Effector memory CD4-positive, alpha-beta T cell (primary cell): ENCODE measurements at regions not wholly inside any gene's neighbourhood (a gene's known extent, or its start where the extent isn't known, plus 50 kb on each side); places are given as distances from the start of the nearest gene placed in this dataset.

Source experiments
- DNase-seq, 3 donors: peaks; one replicate each; pipeline ENCODE4 v3.0.0-alpha.2; 2020
- H3K27ac ChIP-seq: 2 replicates; pipeline ENCODE4 v1.7.0; 2013; ENCODE audit warnings: mild to moderate bottlenecking, low read length, moderate library complexity; ENCODE audit not compliant: insufficient read depth, poor library complexity, severe bottlenecking
- H3K27me3 ChIP-seq: replicated peaks from 2 replicates; pipeline ENCODE4 v1.7.0; 2013; ENCODE audit warnings: mild to moderate bottlenecking, low read length; ENCODE audit not compliant: insufficient read depth, control insufficient read depth, poor library complexity, severe bottlenecking
- H3K36me3 ChIP-seq: 2 replicates; pipeline ENCODE4 v1.7.0; 2013; ENCODE audit warnings: mild to moderate bottlenecking, low read length, moderate library complexity; ENCODE audit not compliant: control insufficient read depth, insufficient read depth
- H3K4me1 ChIP-seq: 2 replicates; pipeline ENCODE4 v1.7.0; 2013; ENCODE audit warnings: low read length, mild to moderate bottlenecking; ENCODE audit not compliant: control insufficient read depth, insufficient read depth, poor library complexity, severe bottlenecking
- H3K4me3 ChIP-seq: 2 replicates; pipeline ENCODE4 v1.7.0; 2013; ENCODE audit warnings: low read length, low read depth, mild to moderate bottlenecking; ENCODE audit not compliant: insufficient read depth, poor library complexity, severe bottlenecking
- H3K9me3 ChIP-seq: 2 replicates; pipeline ENCODE4 v1.7.0; 2013; ENCODE audit warnings: mild to moderate bottlenecking, low read length, moderate library complexity; ENCODE audit not compliant: control insufficient read depth

GRCh38 chr13:22120646-22121045 is 449.8 kb downstream of the FGF9 start:
- Histone ChIP-seq H3K36me3 (no peaks in the 10 kb centered on the region), H3K27me3 (no peaks in the 10 kb centered on the region)

GRCh38 chr13:22121146-22121739 is 450.4 kb downstream of the FGF9 start:
- no peaks in the 10 kb centered on the region for H3K9me3 ChIP-seq
- H3K27ac ChIP-seq = no peak overlapping the region
- DNase-seq = no peak
- no peaks in the 10 kb centered on the region for H3K4me1 ChIP-seq
- no peak overlapping the region for H3K4me3 ChIP-seq
- no peaks in the 10 kb centered on the region for H3K36me3 ChIP-seq
- no peaks in the 10 kb centered on the region for H3K27me3 ChIP-seq

More at GRCh38 chr13:22120646-22121045, 449.8 kb downstream of the FGF9 start:
- DNase-seq = no peak
- H3K27ac ChIP-seq = no peak overlapping the region
- H3K9me3 ChIP-seq = no peaks in the 10 kb centered on the region
- H3K4me3 ChIP-seq = no peak overlapping the region
- H3K4me1 ChIP-seq = no peaks in the 10 kb centered on the region

GRCh38 chr13:22126433-22127021 is 455.7 kb downstream of the FGF9 start:
- H3K27ac ChIP-seq = no peak overlapping the region
- H3K36me3 ChIP-seq = no peaks in the 10 kb centered on the region
- H3K4me3 ChIP-seq = no peak overlapping the region
- H3K27me3 ChIP-seq = no peaks in the 10 kb centered on the region
- no peaks in the 10 kb centered on the region for H3K9me3 ChIP-seq
- no peaks in the 10 kb centered on the region for H3K4me1 ChIP-seq
- no peak for DNase-seq

GRCh38 chr13:22127277-22128164 is 456.6 kb downstream of the FGF9 start:
- Histone ChIP-seq H3K27ac (no peak overlapping the region), H3K4me3 (no peak overlapping the region), H3K4me1 (no peaks in the 10 kb centered on the region), H3K27me3 (no peaks in the 10 kb centered on the region), H3K36me3 (no peaks in the 10 kb centered on the region), H3K9me3 (no peaks in the 10 kb centered on the region)
- no peak for DNase-seq

- Histone ChIP-seq H3K27me3 (no peaks in the 10 kb centered on the region), H3K27ac (no peak overlapping the region), H3K4me1 (no peaks in the 10 kb centered on the region), H3K4me3 (no peak overlapping the region), H3K36me3 (no peaks in the 10 kb centered on the region), H3K9me3 (no peaks in the 10 kb centered on the region)
- no peak for DNase-seq
Observed at GRCh38 chr13:22128441-22129408, 457.9 kb downstream of the FGF9 start.

- H3K36me3 ChIP-seq = no peaks in the 10 kb centered on the region
Observed at GRCh38 chr13:22130254-22130653, 459.4 kb downstream of the FGF9 start.

GRCh38 chr13:22134261-22134660 is 463.4 kb downstream of the FGF9 start:
- H3K4me3 ChIP-seq = no peak overlapping the region
- no peaks in the 10 kb centered on the region for H3K27me3 ChIP-seq
- DNase-seq = no peak
- no peaks in the 10 kb centered on the region for H3K4me1 ChIP-seq
- H3K36me3 ChIP-seq = no peaks in the 10 kb centered on the region
- no peaks in the 10 kb centered on the region for H3K9me3 ChIP-seq
- H3K27ac ChIP-seq = no peak overlapping the region

More at GRCh38 chr13:22130254-22130653, 459.4 kb downstream of the FGF9 start:
- Histone ChIP-seq H3K4me3 (no peak overlapping the region), H3K9me3 (no peaks in the 10 kb centered on the region), H3K4me1 (no peaks in the 10 kb centered on the region), H3K27ac (no peak overlapping the region), H3K27me3 (no peaks in the 10 kb centered on the region)
- DNase-seq = no peak

- Histone ChIP-seq H3K27me3 (no peaks in the 10 kb centered on the region), H3K27ac (no peak overlapping the region), H3K9me3 (no peaks in the 10 kb centered on the region), H3K4me3 (no peak overlapping the region), H3K4me1 (no peaks in the 10 kb centered on the region), H3K36me3 (no peaks in the 10 kb centered on the region)
- no peak for DNase-seq
Observed at GRCh38 chr13:22135446-22135845, 464.6 kb downstream of the FGF9 start.

- no peaks in the 10 kb centered on the region for H3K27me3 ChIP-seq
- H3K36me3 ChIP-seq = no peaks in the 10 kb centered on the region
- H3K4me1 ChIP-seq = no peaks in the 10 kb centered on the region
- no peaks in the 10 kb centered on the region for H3K9me3 ChIP-seq
- H3K4me3 ChIP-seq = no peak overlapping the region
- no peak for DNase-seq
- H3K27ac ChIP-seq = no peak overlapping the region
Observed at GRCh38 chr13:22137361-22138050, 466.6 kb downstream of the FGF9 start.
